Skeletal muscle cell (primary cell): ENCODE measurements at regions not wholly inside any gene's neighbourhood (a gene's known extent, or its start where the extent isn't known, plus 50 kb on each side); places are given as distances from the start of the nearest gene placed in this dataset.

ENCODE experiments used
- DNase-seq: peaks from one replicate; pipeline ENCODE4 v3.0.0-alpha.2; 2010; ENCODE audit warnings: low read depth
- H3K4me3 ChIP-seq: 2 replicates; pipeline ENCODE4 v1.5.1; 2011; ENCODE audit warnings: low read depth, mild to moderate bottlenecking, control low read depth, low read length, moderate library complexity

DNA sequence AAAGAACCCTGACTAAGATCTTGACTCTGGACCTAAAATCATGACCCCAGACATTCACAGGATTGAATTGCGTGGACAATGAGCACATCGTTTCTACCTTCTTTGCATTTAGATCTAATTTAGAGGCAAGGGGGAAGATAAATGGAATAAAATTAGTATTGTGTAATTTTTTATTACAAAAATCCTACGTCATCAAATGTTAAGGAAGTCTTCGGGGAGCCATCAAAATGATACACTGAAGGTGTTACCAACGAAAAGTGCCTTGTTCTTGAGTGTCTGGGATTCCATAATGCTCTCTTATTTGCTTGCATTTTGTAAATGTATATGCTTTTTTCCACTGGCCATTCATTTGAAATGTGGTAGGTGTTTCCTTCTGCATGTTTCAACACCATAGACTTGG lies 52.8 kb upstream of the C3orf49 start:
- DNase-seq = no peak

DNA sequence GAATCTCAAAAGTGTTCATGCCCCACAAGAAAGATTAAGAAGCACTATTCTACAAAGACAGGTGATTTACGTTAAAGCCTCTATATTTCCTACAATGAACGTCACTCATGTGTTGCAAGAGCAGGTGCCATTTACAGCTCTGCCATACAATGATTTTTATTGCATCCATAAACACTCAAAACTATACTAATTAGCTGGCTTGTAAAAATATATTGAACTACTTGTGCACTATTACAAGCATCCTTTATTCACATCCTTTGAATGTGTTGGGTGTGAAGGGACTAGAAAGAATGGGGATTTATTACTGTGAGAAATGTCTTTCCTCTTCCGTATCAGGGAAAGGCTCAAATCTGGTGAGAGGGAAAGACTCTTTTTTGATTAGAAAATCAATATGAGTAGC lies 50.7 kb upstream of the C3orf49 start:
- DNase-seq = no peak
- H3K4me3 ChIP-seq = no peak overlapping the region

More for the DNA sequence above, 52.8 kb upstream of the C3orf49 start:
- no peak overlapping the region for H3K4me3 ChIP-seq

DNA sequence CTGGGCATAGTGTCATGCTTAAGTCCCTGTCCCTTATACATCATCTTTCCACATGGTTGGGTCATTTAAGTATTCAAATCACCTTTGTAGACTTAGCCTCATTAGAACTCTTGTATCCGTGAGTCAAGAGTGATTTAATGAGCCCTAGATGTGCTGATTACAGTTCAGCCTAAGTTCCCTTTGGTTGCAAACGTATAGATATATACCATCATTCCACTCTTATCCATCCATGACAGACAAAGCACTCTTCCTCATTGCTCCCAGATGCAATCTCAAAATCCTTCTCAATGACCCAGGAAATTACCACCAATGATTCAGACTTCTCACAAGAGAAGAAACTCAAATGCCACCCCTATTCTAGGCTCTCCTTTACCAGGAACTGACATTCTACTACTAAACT lies 50.2 kb upstream of the C3orf49 start:
- no peak overlapping the region for H3K4me3 ChIP-seq
- DNase-seq = no peak
